ENCODE measurements at regions not wholly inside any gene's neighbourhood (a gene's known extent, or its start where the extent isn't known, plus 50 kb on each side); places are given as distances from the start of the nearest gene placed in this dataset.

DNA sequence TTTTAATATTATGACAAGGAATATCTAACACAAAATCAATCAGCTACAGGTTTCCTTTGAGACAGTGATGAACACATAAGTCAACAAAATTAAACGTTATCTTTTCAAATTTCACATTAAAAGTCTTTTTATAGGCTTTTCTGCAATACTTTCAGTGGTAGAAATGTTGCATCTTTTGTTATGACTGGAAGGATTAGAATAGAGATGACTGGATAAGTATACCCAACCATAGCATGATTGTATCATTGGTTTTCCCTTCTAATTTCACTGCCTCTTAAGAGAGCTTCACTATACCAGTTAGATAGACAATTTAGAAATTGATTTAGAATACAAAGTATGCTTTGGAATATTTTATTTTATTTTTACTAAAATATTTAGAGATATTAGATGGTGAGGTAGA lies 273.9 kb downstream of the PHF14 start:
- TF ChIP-seq CTCF (IDR thresholded peaks at IDR 0.05) (no peak), POLR2A (IDR thresholded peaks at IDR 0.05) (no peak)
